NT2/D1 (cell line): ENCODE measurements at regions not wholly inside any gene's neighbourhood (a gene's known extent, or its start where the extent isn't known, plus 50 kb on each side); places are given as distances from the start of the nearest gene placed in this dataset.

Experiments used
- SUZ12 ChIP-seq: IDR thresholded peaks from 2 replicates; pipeline ENCODE4 v1.6.1; 2011; ENCODE audit not compliant: insufficient read length, insufficient read depth; ENCODE audit errors: extremely low read depth
- YY1 ChIP-seq: IDR thresholded peaks from 2 replicates; pipeline ENCODE4 v1.6.1; 2011; ENCODE audit not compliant: insufficient read length, insufficient read depth

GRCh38 chr6:84353459-84354423 lies 126.3 kb upstream of the CEP162 start:
- TF ChIP-seq YY1 (no peak), SUZ12 (no peak)
